PC-3 (cell line): ENCODE measurements at regions not wholly inside any gene's neighbourhood (a gene's known extent, or its start where the extent isn't known, plus 50 kb on each side); places are given as distances from the start of the nearest gene placed in this dataset.

Experiments
- CTCF ChIP-seq: fragments of 300-600 bp; sonication (generic); conservative IDR thresholded peaks from 2 replicates; pipeline ENCODE4 v1.5.1; 2017; ENCODE audit warnings: antibody characterized with exemption, low read depth, mild to moderate bottlenecking, low read length
- EZH2 ChIP-seq: fragments of 300-600 bp; sonication (generic); IDR thresholded peaks from one replicate; pipeline ENCODE4 v1.6.1; 2017; ENCODE audit warnings: antibody characterized with exemption, mild to moderate bottlenecking, low read length; ENCODE audit not compliant: unreplicated experiment

- no peak for TF ChIP-seq EZH2
- no peak for TF ChIP-seq CTCF
Measured at GRCh38 chr12:90858252-90858651, 96.7 kb downstream of the CCER1 start.
